ENCODE measurements at regions not wholly inside any gene's neighbourhood (a gene's known extent, or its start where the extent isn't known, plus 50 kb on each side); places are given as distances from the start of the nearest gene placed in this dataset.

- H3K4me2 ChIP-seq (ENCODE audit: low read length) = no peak overlapping the region
- no peaks in the 10 kb centered on the region for H3K4me1 ChIP-seq (ENCODE audit: insufficient read depth, low read length, severe bottlenecking)
- H3K9me3 ChIP-seq (ENCODE audit: low read length) = no peaks in the 10 kb centered on the region
- no peaks in the 10 kb centered on the region for H3K27me3 ChIP-seq (ENCODE audit: insufficient read depth, low read length)
- H3K9me2 ChIP-seq (ENCODE audit: low read depth, low read length) = no peaks in the 10 kb centered on the region
- no peak overlapping the region for H2AFZ ChIP-seq (ENCODE audit: low read length)
- H3K79me2 ChIP-seq (ENCODE audit: insufficient read depth, low read length) = no peaks in the 10 kb centered on the region
- H3K36me3 ChIP-seq (ENCODE audit: insufficient read depth, low read length) = no peaks in the 10 kb centered on the region
- no peaks in the 10 kb centered on the region for H4K20me1 ChIP-seq (ENCODE audit: insufficient read depth, low read length)
- H3K27ac ChIP-seq (ENCODE audit: low read depth, low read length, poor library complexity, severe bottlenecking) = no peak overlapping the region
- H3K4me3 ChIP-seq (ENCODE audit: low read depth, low read length, poor library complexity, severe bottlenecking) = no peak overlapping the region
- H3K9ac ChIP-seq (ENCODE audit: low read length) = no peak overlapping the region
- H3F3A ChIP-seq (ENCODE audit: insufficient read depth, low read length) = no peaks in the 10 kb centered on the region
- TF ChIP-seq CTCF (IDR thresholded peaks at IDR 0.05; ENCODE audit: low read length) (no peak), EZH2 (IDR thresholded peaks at IDR 0.05; ENCODE audit: borderline replicate concordance, low read length) (no peak)
These were observed 190.5 kb upstream of the NRP1 start for GRCh38 chr10:33524966-33525365.

GRCh38 chr10:33524041-33524440, 189.6 kb upstream of the NRP1 start:
- Histone ChIP-seq H3K4me2 (ENCODE audit: low read length) (no peak overlapping the region), H3K79me2 (ENCODE audit: insufficient read depth, low read length) (no peaks in the 10 kb centered on the region), H3K27ac (ENCODE audit: low read depth, low read length, poor library complexity, severe bottlenecking) (no peak overlapping the region), H2AFZ (ENCODE audit: low read length) (no peak overlapping the region), H3K9me3 (ENCODE audit: low read length) (no peaks in the 10 kb centered on the region), H3K9me2 (ENCODE audit: low read depth, low read length) (no peaks in the 10 kb centered on the region), H3K4me3 (ENCODE audit: low read depth, low read length, poor library complexity, severe bottlenecking) (no peak overlapping the region), H3K4me1 (ENCODE audit: insufficient read depth, low read length, severe bottlenecking) (no peaks in the 10 kb centered on the region), H4K20me1 (ENCODE audit: insufficient read depth, low read length) (no peaks in the 10 kb centered on the region), H3K36me3 (ENCODE audit: insufficient read depth, low read length) (no peaks in the 10 kb centered on the region), H3K9ac (ENCODE audit: low read length) (no peak overlapping the region), H3F3A (ENCODE audit: insufficient read depth, low read length) (no peaks in the 10 kb centered on the region), H3K27me3 (ENCODE audit: insufficient read depth, low read length) (no peaks in the 10 kb centered on the region)
- no peak for TF ChIP-seq EZH2 (IDR thresholded peaks at IDR 0.05; ENCODE audit: borderline replicate concordance, low read length)
- TF ChIP-seq CTCF (IDR thresholded peaks at IDR 0.05; ENCODE audit: low read length) = no peak

- Histone ChIP-seq H2AFZ (ENCODE audit: low read length) (no peak overlapping the region), H3K27ac (ENCODE audit: low read depth, low read length, poor library complexity, severe bottlenecking) (no peak overlapping the region), H3K9ac (ENCODE audit: low read length) (no peak overlapping the region), H3K4me2 (ENCODE audit: low read length) (no peak overlapping the region), H3K27me3 (ENCODE audit: insufficient read depth, low read length) (no peaks in the 10 kb centered on the region), H4K20me1 (ENCODE audit: insufficient read depth, low read length) (no peaks in the 10 kb centered on the region), H3K9me3 (ENCODE audit: low read length) (no peaks in the 10 kb centered on the region), H3K9me2 (ENCODE audit: low read depth, low read length) (no peaks in the 10 kb centered on the region), H3K4me3 (ENCODE audit: low read depth, low read length, poor library complexity, severe bottlenecking) (no peak overlapping the region), H3K36me3 (ENCODE audit: insufficient read depth, low read length) (no peaks in the 10 kb centered on the region), H3F3A (ENCODE audit: insufficient read depth, low read length) (no peaks in the 10 kb centered on the region), H3K79me2 (ENCODE audit: insufficient read depth, low read length) (no peaks in the 10 kb centered on the region), H3K4me1 (ENCODE audit: insufficient read depth, low read length, severe bottlenecking) (no peaks in the 10 kb centered on the region)
- TF ChIP-seq EZH2 (IDR thresholded peaks at IDR 0.05; ENCODE audit: borderline replicate concordance, low read length) (no peak), CTCF (IDR thresholded peaks at IDR 0.05; ENCODE audit: low read length) (no peak)
These were observed 188.8 kb upstream of the NRP1 start for GRCh38 chr10:33523236-33523792.

Data from OCI-LY1 (cell line).